ENCODE measurements at regions not wholly inside any gene's neighbourhood (a gene's known extent, or its start where the extent isn't known, plus 50 kb on each side); places are given as distances from the start of the nearest gene placed in this dataset.

DNA sequence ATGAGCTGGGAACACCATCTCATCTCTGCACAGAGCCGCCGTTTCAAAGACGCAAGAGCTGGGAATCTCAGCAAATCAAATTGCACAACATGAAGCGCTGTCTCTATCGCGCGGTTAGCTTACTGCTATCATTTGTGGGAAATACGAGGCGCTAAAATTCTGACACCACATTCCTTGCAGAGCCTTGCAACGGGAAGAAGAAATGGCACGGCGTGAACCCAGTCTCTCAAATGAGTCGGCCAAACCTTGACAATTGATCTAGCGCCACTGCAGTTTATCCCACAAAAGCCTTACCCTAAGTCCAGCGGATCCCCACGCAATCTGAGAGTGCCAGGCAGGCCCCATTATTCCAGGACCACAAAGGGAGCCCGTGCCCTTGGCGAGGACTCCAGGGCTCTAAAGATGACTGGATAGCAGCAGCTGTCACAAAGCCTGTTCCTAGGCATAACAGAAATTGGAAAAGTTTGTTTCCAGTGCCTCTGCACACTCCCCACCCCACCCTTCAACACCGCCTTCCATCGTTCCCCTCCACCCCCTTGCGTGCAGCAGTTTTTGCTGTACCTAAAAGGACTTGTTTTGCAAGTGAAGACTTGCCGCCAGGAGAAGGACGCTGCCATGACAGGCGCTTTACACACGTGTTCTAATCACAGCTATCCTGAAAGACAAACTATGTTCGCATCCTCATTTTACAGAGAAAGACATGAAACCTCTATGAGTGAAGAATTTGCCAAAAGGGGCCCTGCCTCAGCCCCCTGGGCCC is 252.4 kb downstream of the EIPR1 start:
- TF ChIP-seq EZH2phosphoT487 (conservative IDR thresholded peaks at IDR 0.05; ENCODE audit: low read length): no peak
- TF ChIP-seq CTCF (IDR thresholded peaks at IDR 0.05; ENCODE audit: insufficient read depth, low read length, poor library complexity, severe bottlenecking): no peak
- no peak overlapping the region for H3K27ac ChIP-seq (ENCODE audit: low read depth, low read length)

DNA sequence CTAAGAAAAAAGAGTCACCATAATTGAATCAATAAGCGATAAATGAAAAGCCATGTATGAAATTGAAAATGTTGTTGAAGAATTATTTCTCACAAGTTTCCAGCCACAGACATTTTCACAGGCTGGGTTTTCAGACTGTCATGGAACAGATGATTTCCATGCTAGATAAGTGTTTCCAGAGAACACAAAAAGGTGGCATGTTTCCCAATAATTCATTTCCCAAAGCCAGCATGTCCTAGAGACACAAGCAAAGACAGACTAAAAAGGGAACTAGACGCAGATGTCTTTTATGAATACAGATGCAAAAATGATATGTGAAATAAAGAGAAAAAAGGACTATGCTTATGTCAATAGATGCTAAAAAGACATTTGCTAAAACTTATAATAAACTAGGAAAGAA is 255.1 kb downstream of the EIPR1 start:
- Histone ChIP-seq H3K4me2 (ENCODE audit: low read depth, low read length, poor library complexity, severe bottlenecking) (no peak overlapping the region), H3K9ac (ENCODE audit: low read length) (no peak overlapping the region), H3K79me2 (ENCODE audit: insufficient read depth, low read length) (no peaks in the 10 kb centered on the region), H4K20me1 (ENCODE audit: low read depth, low read length) (no peaks in the 10 kb centered on the region), H3K27ac (ENCODE audit: low read depth, low read length) (no peak overlapping the region), H3F3A (ENCODE audit: insufficient read depth) (no peaks in the 10 kb centered on the region), H3K9me2 (replicated peaks; ENCODE audit: insufficient read depth, low read length) (no peaks in the 10 kb centered on the region), H3K27me3 (ENCODE audit: low read length) (no peaks in the 10 kb centered on the region), H3K9me3 (ENCODE audit: insufficient read depth, low read length) (no peaks in the 10 kb centered on the region), H3K4me3 (ENCODE audit: insufficient read depth, low read length, poor library complexity, severe bottlenecking) (no peak overlapping the region), H2AFZ (ENCODE audit: low read depth, low read length, severe bottlenecking) (no peak overlapping the region), H3K36me3 (ENCODE audit: low read length) (no peaks in the 10 kb centered on the region)
- no peak for TF ChIP-seq EZH2phosphoT487 (conservative IDR thresholded peaks at IDR 0.05; ENCODE audit: low read length)
- no peak for TF ChIP-seq CTCF (IDR thresholded peaks at IDR 0.05; ENCODE audit: insufficient read depth, low read length, poor library complexity, severe bottlenecking)

More for the DNA sequence above, 252.4 kb downstream of the EIPR1 start:
- Histone ChIP-seq H3K9me3 (ENCODE audit: insufficient read depth, low read length) (no peaks in the 10 kb centered on the region), H3K36me3 (ENCODE audit: low read length) (no peaks in the 10 kb centered on the region), H3K4me3 (ENCODE audit: insufficient read depth, low read length, poor library complexity, severe bottlenecking) (no peak overlapping the region), H3K9ac (ENCODE audit: low read length) (no peak overlapping the region), H3K27me3 (ENCODE audit: low read length) (no peaks in the 10 kb centered on the region), H3K4me2 (ENCODE audit: low read depth, low read length, poor library complexity, severe bottlenecking) (no peak overlapping the region), H2AFZ (ENCODE audit: low read depth, low read length, severe bottlenecking) (no peak overlapping the region), H3K9me2 (replicated peaks; ENCODE audit: insufficient read depth, low read length) (no peaks in the 10 kb centered on the region), H3K79me2 (ENCODE audit: insufficient read depth, low read length) (no peaks in the 10 kb centered on the region), H3F3A (ENCODE audit: insufficient read depth) (no peaks in the 10 kb centered on the region), H4K20me1 (ENCODE audit: low read depth, low read length) (no peaks in the 10 kb centered on the region)

GRCh38 chr2:3121601-3122000 is 256.0 kb downstream of the EIPR1 start:
- Histone ChIP-seq H3K4me2 (ENCODE audit: low read depth, low read length, poor library complexity, severe bottlenecking) (no peak overlapping the region), H3K9ac (ENCODE audit: low read length) (no peak overlapping the region), H3K9me3 (ENCODE audit: insufficient read depth, low read length) (no peaks in the 10 kb centered on the region), H3F3A (ENCODE audit: insufficient read depth) (no peaks in the 10 kb centered on the region), H3K27ac (ENCODE audit: low read depth, low read length) (no peak overlapping the region), H3K36me3 (ENCODE audit: low read length) (no peaks in the 10 kb centered on the region), H4K20me1 (ENCODE audit: low read depth, low read length) (no peaks in the 10 kb centered on the region), H2AFZ (ENCODE audit: low read depth, low read length, severe bottlenecking) (no peak overlapping the region), H3K9me2 (replicated peaks; ENCODE audit: insufficient read depth, low read length) (no peaks in the 10 kb centered on the region), H3K79me2 (ENCODE audit: insufficient read depth, low read length) (no peaks in the 10 kb centered on the region), H3K27me3 (ENCODE audit: low read length) (no peaks in the 10 kb centered on the region), H3K4me3 (ENCODE audit: insufficient read depth, low read length, poor library complexity, severe bottlenecking) (no peak overlapping the region)
- TF ChIP-seq EZH2phosphoT487 (conservative IDR thresholded peaks at IDR 0.05; ENCODE audit: low read length): no peak
- no peak for TF ChIP-seq CTCF (IDR thresholded peaks at IDR 0.05; ENCODE audit: insufficient read depth, low read length, poor library complexity, severe bottlenecking)

Measured in SU-DHL-6 (cell line).